ENCODE measurements at regions not wholly inside any gene's neighbourhood (a gene's known extent, or its start where the extent isn't known, plus 50 kb on each side); places are given as distances from the start of the nearest gene placed in this dataset.

DNA sequence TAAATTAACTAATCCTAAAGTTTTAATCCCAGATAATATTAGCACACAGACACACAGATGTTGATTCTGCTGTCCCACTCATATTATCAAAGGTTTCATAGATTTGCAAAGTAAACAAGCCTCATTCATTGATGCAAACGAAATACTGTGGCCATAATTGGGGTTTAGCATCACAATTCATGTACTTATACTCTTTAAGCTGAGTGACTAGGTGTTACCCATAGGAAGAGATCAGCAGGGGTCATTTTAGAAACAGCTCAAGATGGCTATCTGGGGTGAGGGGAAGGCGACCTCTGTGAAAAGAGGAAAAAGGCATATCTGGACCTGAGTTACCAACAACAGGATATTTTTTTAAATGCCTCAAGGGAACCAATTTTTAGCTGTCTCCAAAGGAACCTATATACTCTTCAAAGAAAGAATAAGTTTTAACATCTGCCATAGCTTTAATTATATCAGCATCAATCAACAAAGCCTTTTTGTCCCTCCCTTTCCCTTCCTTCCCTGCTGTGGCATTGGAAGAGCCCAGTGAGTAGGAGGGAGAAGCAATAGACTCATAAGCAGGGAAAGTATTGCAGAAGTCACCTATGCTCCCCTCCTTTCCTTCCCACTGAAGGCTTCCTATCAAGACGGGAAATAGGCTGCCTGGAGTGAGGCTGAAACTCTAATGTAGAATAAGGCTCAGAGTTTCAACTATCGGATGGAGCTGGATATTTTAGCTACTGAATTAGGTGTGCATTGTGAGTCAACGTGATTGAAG, 553.4 kb downstream of the ZIC1 start:
- Histone ChIP-seq H3K9me3 (no peaks in the 10 kb centered on the region), H3K27ac (no peak overlapping the region), H3K4me3 (no peak overlapping the region), H3K27me3 (no peaks in the 10 kb centered on the region), H3K4me1 (no peaks in the 10 kb centered on the region), H3K36me3 (no peaks in the 10 kb centered on the region)
- ATAC-seq (ENCODE audit: low FRiP score in 2 of 2): no peak
- 69 to 70% methylated on average over 5 of the region's 5 CpGs for WGBS, 2 donors
- DNase-seq: no peak
- TF ChIP-seq POLR2A (IDR thresholded peaks at IDR 0.05) (no peak), POLR2AphosphoS5 (IDR thresholded peaks at IDR 0.05) (no peak), EP300 (IDR thresholded peaks at IDR 0.05) (no peak)
- TF ChIP-seq, protein P1, sequence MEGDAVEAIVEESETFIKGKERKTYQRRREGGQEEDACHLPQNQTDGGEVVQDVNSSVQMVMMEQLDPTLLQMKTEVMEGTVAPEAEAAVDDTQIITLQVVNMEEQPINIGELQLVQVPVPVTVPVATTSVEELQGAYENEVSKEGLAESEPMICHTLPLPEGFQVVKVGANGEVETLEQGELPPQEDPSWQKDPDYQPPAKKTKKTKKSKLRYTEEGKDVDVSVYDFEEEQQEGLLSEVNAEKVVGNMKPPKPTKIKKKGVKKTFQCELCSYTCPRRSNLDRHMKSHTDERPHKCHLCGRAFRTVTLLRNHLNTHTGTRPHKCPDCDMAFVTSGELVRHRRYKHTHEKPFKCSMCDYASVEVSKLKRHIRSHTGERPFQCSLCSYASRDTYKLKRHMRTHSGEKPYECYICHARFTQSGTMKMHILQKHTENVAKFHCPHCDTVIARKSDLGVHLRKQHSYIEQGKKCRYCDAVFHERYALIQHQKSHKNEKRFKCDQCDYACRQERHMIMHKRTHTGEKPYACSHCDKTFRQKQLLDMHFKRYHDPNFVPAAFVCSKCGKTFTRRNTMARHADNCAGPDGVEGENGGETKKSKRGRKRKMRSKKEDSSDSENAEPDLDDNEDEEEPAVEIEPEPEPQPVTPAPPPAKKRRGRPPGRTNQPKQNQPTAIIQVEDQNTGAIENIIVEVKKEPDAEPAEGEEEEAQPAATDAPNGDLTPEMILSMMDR (IDR thresholded peaks at IDR 0.05): no peak

- Histone ChIP-seq H3K4me3 (no peak overlapping the region), H3K27me3 (no peaks in the 10 kb centered on the region), H3K36me3 (no peaks in the 10 kb centered on the region), H3K9me3 (no peaks in the 10 kb centered on the region), H3K27ac (no peak overlapping the region), H3K4me1 (no peaks in the 10 kb centered on the region)
- DNase-seq (no peak), ATAC-seq (ENCODE audit: low FRiP score in 2 of 2) (no peak)
- no peak for TF ChIP-seq POLR2AphosphoS5 (IDR thresholded peaks at IDR 0.05)
- TF ChIP-seq, protein P1 (IDR thresholded peaks at IDR 0.05): no peak
- TF ChIP-seq POLR2A (IDR thresholded peaks at IDR 0.05): no peak
- TF ChIP-seq EP300 (IDR thresholded peaks at IDR 0.05): no peak
- 96 to 100% methylated on average over 1 of the region's 1 CpG for WGBS, 2 donors
These were observed 554.5 kb downstream of the ZIC1 start for GRCh38 chr3:147963711-147964110.

GRCh38 chr3:147975165-147975564, 566.0 kb downstream of the ZIC1 start:
- TF ChIP-seq, protein P1 (IDR thresholded peaks at IDR 0.05): no peak
- no peak for TF ChIP-seq EP300 (IDR thresholded peaks at IDR 0.05)
- WGBS, 2 donors: 83 to 86% methylated on average over 1 of the region's 1 CpG
- DNase-seq: no peak
- Histone ChIP-seq H3K4me3 (no peak overlapping the region), H3K36me3 (no peaks in the 10 kb centered on the region), H3K9me3 (no peaks in the 10 kb centered on the region), H3K27me3 (no peaks in the 10 kb centered on the region), H3K4me1 (no peaks in the 10 kb centered on the region), H3K27ac (no peak overlapping the region)
- ATAC-seq (ENCODE audit: low FRiP score in 2 of 2): no peak

DNA sequence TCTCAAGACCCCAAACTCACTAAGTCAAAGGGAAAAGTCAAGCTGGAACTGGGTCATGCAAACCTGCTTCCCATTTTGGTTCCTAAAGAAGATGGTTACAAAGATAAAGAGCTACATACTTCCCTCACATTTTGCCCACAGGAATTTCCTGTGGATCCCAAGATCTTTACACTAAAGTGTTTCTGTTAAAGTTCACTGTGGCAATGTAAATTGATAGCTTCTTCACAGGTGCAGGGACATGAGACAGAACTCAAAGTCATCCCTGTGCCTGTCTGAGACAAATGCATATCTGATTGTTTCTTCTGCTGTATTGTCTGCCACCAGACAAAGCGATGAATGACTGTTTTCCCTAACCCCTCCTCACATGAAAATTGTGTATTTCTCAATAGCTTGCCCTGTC, 567.8 kb downstream of the ZIC1 start:
- no peak for TF ChIP-seq POLR2A (IDR thresholded peaks at IDR 0.05)
- TF ChIP-seq, protein P1 (IDR thresholded peaks at IDR 0.05): no peak
- no peak for TF ChIP-seq POLR2AphosphoS5 (IDR thresholded peaks at IDR 0.05)
- no peak for TF ChIP-seq EP300 (IDR thresholded peaks at IDR 0.05)
- ATAC-seq (ENCODE audit: low FRiP score in 2 of 2) (no peak), DNase-seq (no peak)
- H3K4me3 ChIP-seq: no peak overlapping the region
- WGBS, 2 donors: 80 to 83% methylated on average over 1 of the region's 1 CpG
- H3K36me3 ChIP-seq: no peaks in the 10 kb centered on the region
- H3K27ac ChIP-seq: no peak overlapping the region
- H3K27me3 ChIP-seq: no peaks in the 10 kb centered on the region
- H3K9me3 ChIP-seq: no peaks in the 10 kb centered on the region
- H3K4me1 ChIP-seq: no peaks in the 10 kb centered on the region

- peaks cover 0 to 4% (median 0%) of the 10 kb centered on the region in 4 donors for H3K9me3 ChIP-seq
- no peak for DNase-seq
- H3K27ac ChIP-seq: no peak overlapping the region
- H3K27me3 ChIP-seq: no peaks in the 10 kb centered on the region
- no peaks in the 10 kb centered on the region for H3K36me3 ChIP-seq
- no peak overlapping the region for H3K4me3 ChIP-seq
- no peak for ATAC-seq (ENCODE audit: low FRiP score in 2 of 2)
- H3K4me1 ChIP-seq: no peaks in the 10 kb centered on the region
- WGBS, 2 donors: 100% methylated on average over 1 of the region's 1 CpG
- TF ChIP-seq, protein P1 (IDR thresholded peaks at IDR 0.05): no peak
These were observed 578.4 kb downstream of the ZIC1 start for GRCh38 chr3:147987549-147987948.
